Liver (tissue), 3 donors: ENCODE measurements at regions not wholly inside any gene's neighbourhood (a gene's known extent, or its start where the extent isn't known, plus 50 kb on each side); places are given as distances from the start of the nearest gene placed in this dataset.

Source experiments
- CTCF ChIP-seq: fragments of 150-350 bp; IDR thresholded peaks from 2 replicates; pipeline ENCODE4 v1.5.1; 2017; ENCODE audit warnings: improper control_type of control experiment, low read depth, low read length; ENCODE audit not compliant: missing input control
- MAX ChIP-seq: IDR thresholded peaks from 2 replicates; pipeline ENCODE4 v1.6.1; 2016; ENCODE audit warnings: antibody characterized with exemption
- REST ChIP-seq: IDR thresholded peaks from 2 replicates; pipeline ENCODE4 v1.6.1; 2016; ENCODE audit warnings: antibody characterized with exemption, mild to moderate bottlenecking
- RXRA ChIP-seq, 2 donors: IDR thresholded peaks; 2 replicates each; pipeline ENCODE4 v1.6.1; 2017 to 2018; ENCODE audit warnings: antibody characterized with exemption in 2 of 2, mild to moderate bottlenecking in 1 of 2
- SP1 ChIP-seq: IDR thresholded peaks from 2 replicates; pipeline ENCODE4 v1.6.1; 2018; ENCODE audit warnings: antibody characterized with exemption, mild to moderate bottlenecking
- TAF1 ChIP-seq: conservative IDR thresholded peaks from 2 replicates; pipeline ENCODE4 v1.6.1; 2016; ENCODE audit warnings: antibody characterized with exemption, mild to moderate bottlenecking
- YY1 ChIP-seq: IDR thresholded peaks from 2 replicates; pipeline ENCODE4 v1.6.1; 2016; ENCODE audit warnings: antibody characterized with exemption, mild to moderate bottlenecking
- ZBTB33 ChIP-seq: IDR thresholded peaks from 2 replicates; pipeline ENCODE4 v1.6.1; 2016; ENCODE audit warnings: antibody characterized with exemption
- donor health status: healthy.
- donor health status: healthy.

GRCh38 chr3:154584041-154584440 is 154.1 kb upstream of the GPR149 start:
- TF ChIP-seq CTCF, result no peak
- no peak for TF ChIP-seq MAX
- TF ChIP-seq TAF1, result no peak
- no peak for TF ChIP-seq ZBTB33
- TF ChIP-seq SP1, result no peak
- no peak for TF ChIP-seq REST
- no peak for TF ChIP-seq RXRA (IDR thresholded peaks at IDR 0.05)
- no peak for TF ChIP-seq YY1
